ENCODE measurements at regions not wholly inside any gene's neighbourhood (a gene's known extent, or its start where the extent isn't known, plus 50 kb on each side); places are given as distances from the start of the nearest gene placed in this dataset.

DNA sequence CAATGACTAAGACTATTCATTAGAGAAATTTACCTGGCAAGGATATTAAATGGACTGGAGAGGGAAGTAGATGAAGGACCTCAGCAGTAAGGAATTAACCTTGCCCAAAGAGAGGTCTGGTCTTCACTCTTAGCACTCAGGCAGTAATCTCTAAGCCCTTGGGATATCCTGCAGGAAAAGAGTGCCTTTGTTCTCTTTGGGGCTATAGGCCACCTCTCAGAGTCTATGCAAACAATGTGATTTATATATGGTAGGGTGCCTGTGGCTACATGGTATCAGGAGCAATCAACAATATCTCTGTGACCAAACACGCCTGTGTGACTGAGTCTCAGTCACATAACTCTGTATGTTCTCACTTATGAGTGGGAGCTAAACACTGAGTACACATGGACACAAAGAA is 154.7 kb upstream of the CDK1 start:
- TF ChIP-seq RAD21 (IDR thresholded peaks at IDR 0.05) (no peak), TAF1 (conservative IDR thresholded peaks at IDR 0.05) (no peak), SP1 (IDR thresholded peaks at IDR 0.05) (no peak), FOXA2 (IDR thresholded peaks at IDR 0.05) (no peak), FOXA1 (IDR thresholded peaks at IDR 0.05) (no peak), NR2F2 (IDR thresholded peaks at IDR 0.05) (no peak), GABPA (IDR thresholded peaks at IDR 0.05 in 1 of 2, conservative IDR thresholded peaks at IDR 0.05 in 1 of 2) (no peak), YY1 (IDR thresholded peaks at IDR 0.05) (no peak), EGR1 (IDR thresholded peaks at IDR 0.05; ENCODE audit: low read depth in 2 of 2) (no peak)
- TF ChIP-seq, protein P1, sequence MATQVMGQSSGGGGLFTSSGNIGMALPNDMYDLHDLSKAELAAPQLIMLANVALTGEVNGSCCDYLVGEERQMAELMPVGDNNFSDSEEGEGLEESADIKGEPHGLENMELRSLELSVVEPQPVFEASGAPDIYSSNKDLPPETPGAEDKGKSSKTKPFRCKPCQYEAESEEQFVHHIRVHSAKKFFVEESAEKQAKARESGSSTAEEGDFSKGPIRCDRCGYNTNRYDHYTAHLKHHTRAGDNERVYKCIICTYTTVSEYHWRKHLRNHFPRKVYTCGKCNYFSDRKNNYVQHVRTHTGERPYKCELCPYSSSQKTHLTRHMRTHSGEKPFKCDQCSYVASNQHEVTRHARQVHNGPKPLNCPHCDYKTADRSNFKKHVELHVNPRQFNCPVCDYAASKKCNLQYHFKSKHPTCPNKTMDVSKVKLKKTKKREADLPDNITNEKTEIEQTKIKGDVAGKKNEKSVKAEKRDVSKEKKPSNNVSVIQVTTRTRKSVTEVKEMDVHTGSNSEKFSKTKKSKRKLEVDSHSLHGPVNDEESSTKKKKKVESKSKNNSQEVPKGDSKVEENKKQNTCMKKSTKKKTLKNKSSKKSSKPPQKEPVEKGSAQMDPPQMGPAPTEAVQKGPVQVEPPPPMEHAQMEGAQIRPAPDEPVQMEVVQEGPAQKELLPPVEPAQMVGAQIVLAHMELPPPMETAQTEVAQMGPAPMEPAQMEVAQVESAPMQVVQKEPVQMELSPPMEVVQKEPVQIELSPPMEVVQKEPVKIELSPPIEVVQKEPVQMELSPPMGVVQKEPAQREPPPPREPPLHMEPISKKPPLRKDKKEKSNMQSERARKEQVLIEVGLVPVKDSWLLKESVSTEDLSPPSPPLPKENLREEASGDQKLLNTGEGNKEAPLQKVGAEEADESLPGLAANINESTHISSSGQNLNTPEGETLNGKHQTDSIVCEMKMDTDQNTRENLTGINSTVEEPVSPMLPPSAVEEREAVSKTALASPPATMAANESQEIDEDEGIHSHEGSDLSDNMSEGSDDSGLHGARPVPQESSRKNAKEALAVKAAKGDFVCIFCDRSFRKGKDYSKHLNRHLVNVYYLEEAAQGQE (IDR thresholded peaks at IDR 0.05) = no peak
- TF ChIP-seq, protein P2, sequence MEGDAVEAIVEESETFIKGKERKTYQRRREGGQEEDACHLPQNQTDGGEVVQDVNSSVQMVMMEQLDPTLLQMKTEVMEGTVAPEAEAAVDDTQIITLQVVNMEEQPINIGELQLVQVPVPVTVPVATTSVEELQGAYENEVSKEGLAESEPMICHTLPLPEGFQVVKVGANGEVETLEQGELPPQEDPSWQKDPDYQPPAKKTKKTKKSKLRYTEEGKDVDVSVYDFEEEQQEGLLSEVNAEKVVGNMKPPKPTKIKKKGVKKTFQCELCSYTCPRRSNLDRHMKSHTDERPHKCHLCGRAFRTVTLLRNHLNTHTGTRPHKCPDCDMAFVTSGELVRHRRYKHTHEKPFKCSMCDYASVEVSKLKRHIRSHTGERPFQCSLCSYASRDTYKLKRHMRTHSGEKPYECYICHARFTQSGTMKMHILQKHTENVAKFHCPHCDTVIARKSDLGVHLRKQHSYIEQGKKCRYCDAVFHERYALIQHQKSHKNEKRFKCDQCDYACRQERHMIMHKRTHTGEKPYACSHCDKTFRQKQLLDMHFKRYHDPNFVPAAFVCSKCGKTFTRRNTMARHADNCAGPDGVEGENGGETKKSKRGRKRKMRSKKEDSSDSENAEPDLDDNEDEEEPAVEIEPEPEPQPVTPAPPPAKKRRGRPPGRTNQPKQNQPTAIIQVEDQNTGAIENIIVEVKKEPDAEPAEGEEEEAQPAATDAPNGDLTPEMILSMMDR (IDR thresholded peaks at IDR 0.05; ENCODE audit: low read depth, low read length, missing input control) = no peak
- TF ChIP-seq, protein P3, sequence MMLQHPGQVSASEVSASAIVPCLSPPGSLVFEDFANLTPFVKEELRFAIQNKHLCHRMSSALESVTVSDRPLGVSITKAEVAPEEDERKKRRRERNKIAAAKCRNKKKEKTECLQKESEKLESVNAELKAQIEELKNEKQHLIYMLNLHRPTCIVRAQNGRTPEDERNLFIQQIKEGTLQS (IDR thresholded peaks at IDR 0.05) = no peak
- TF ChIP-seq, protein P4, sequence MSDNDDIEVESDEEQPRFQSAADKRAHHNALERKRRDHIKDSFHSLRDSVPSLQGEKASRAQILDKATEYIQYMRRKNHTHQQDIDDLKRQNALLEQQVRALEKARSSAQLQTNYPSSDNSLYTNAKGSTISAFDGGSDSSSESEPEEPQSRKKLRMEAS (IDR thresholded peaks at IDR 0.05) = no peak
- TF ChIP-seq, protein P5, sequence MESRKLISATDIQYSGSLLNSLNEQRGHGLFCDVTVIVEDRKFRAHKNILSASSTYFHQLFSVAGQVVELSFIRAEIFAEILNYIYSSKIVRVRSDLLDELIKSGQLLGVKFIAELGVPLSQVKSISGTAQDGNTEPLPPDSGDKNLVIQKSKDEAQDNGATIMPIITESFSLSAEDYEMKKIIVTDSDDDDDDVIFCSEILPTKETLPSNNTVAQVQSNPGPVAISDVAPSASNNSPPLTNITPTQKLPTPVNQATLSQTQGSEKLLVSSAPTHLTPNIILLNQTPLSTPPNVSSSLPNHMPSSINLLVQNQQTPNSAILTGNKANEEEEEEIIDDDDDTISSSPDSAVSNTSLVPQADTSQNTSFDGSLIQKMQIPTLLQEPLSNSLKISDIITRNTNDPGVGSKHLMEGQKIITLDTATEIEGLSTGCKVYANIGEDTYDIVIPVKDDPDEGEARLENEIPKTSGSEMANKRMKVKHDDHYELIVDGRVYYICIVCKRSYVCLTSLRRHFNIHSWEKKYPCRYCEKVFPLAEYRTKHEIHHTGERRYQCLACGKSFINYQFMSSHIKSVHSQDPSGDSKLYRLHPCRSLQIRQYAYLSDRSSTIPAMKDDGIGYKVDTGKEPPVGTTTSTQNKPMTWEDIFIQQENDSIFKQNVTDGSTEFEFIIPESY (IDR thresholded peaks at IDR 0.05) = no peak

All from liver (tissue), 3 donors.